GM19395 (cell line): ENCODE measurements at regions not wholly inside any gene's neighbourhood (a gene's known extent, or its start where the extent isn't known, plus 50 kb on each side); places are given as distances from the start of the nearest gene placed in this dataset.
"Not testable (repeated sequence)": the region's sequence is repeated elsewhere in the genome, so short reads cannot be mapped to it uniquely, and the experiment has no call there.

Experiments
- ATAC-seq: cut with Tn5 transposase; IDR thresholded peaks from one replicate; pipeline ENCODE4 v1.9.1; 2021; ENCODE audit warnings: mild to moderate bottlenecking, moderate library complexity; ENCODE audit not compliant: unreplicated experiment

GRCh38 chr6:99668036-99668705 is 61.5 kb downstream of the PRDM13 start:
- no peak for ATAC-seq

- ATAC-seq = no peak
Observed at GRCh38 chr6:99689916-99690685, 83.5 kb downstream of the PRDM13 start.

GRCh38 chr6:99702287-99702686 is 95.7 kb downstream of the PRDM13 start:
- not testable (repeated sequence) for ATAC-seq

GRCh38 chr6:99709062-99709461 is 102.4 kb downstream of the PRDM13 start:
- no peak for ATAC-seq

GRCh38 chr6:99711302-99711701 is 104.7 kb downstream of the PRDM13 start:
- ATAC-seq = no peak

- ATAC-seq = no peak
Observed at GRCh38 chr6:99711925-99712324, 105.3 kb downstream of the PRDM13 start.

- no peak for ATAC-seq
Observed at GRCh38 chr6:99712519-99712918, 105.9 kb downstream of the PRDM13 start.

- not testable (repeated sequence) for ATAC-seq
Observed at GRCh38 chr6:99722043-99722442, 115.4 kb downstream of the PRDM13 start.

GRCh38 chr6:99730237-99730636 is 123.6 kb downstream of the PRDM13 start:
- ATAC-seq = not testable (repeated sequence)

- ATAC-seq = no peak
Observed at GRCh38 chr6:99736302-99736701, 129.7 kb downstream of the PRDM13 start.

- ATAC-seq = no peak
Observed at GRCh38 chr6:99739526-99739925, 132.9 kb downstream of the PRDM13 start.

- ATAC-seq = no peak
Observed at GRCh38 chr6:99741092-99741491, 134.5 kb downstream of the PRDM13 start.

GRCh38 chr6:99743647-99744046 is 137.0 kb downstream of the PRDM13 start:
- ATAC-seq = no peak

- no peak for ATAC-seq
Observed at GRCh38 chr6:99745651-99746050, 139.0 kb downstream of the PRDM13 start.

GRCh38 chr6:99746261-99746895 is 139.7 kb downstream of the PRDM13 start:
- peak; percentile 97 for ATAC-seq

GRCh38 chr6:99761711-99762110 is 155.1 kb downstream of the PRDM13 start:
- ATAC-seq = no peak

GRCh38 chr6:99768166-99768565 is 161.5 kb downstream of the PRDM13 start:
- no peak for ATAC-seq

GRCh38 chr6:99779631-99780555 is 173.3 kb downstream of the PRDM13 start:
- ATAC-seq = no peak

GRCh38 chr6:99780556-99780885 is 173.9 kb downstream of the PRDM13 start:
- no peak for ATAC-seq

- no peak for ATAC-seq
Observed at GRCh38 chr6:99789767-99790166, 183.1 kb downstream of the PRDM13 start.

GRCh38 chr6:99790679-99791078 is 184.0 kb downstream of the PRDM13 start:
- ATAC-seq = no peak
